Astrocyte (in vitro differentiated cells and primary cell): ENCODE measurements at regions not wholly inside any gene's neighbourhood (a gene's known extent, or its start where the extent isn't known, plus 50 kb on each side); places are given as distances from the start of the nearest gene placed in this dataset.

Experiments
- CTCF ChIP-seq: IDR thresholded peaks from 2 replicates; pipeline ENCODE4 v1.5.1; 2011; ENCODE audit warnings: low read depth, mild to moderate bottlenecking, inconsistent platforms, low read length, moderate library complexity; ENCODE audit not compliant: insufficient read depth
- EZH2 ChIP-seq: IDR thresholded peaks from 2 replicates; pipeline ENCODE4 v1.6.1; 2012; ENCODE audit warnings: mild to moderate bottlenecking, low read length, inconsistent platforms; ENCODE audit not compliant: insufficient read depth

- TF ChIP-seq CTCF (no peak), EZH2 (no peak)
These were observed 487.2 kb upstream of the LCORL start for GRCh38 chr4:18508786-18509185.
